Glutamatergic neuron (in vitro differentiated cells): ENCODE measurements at regions not wholly inside any gene's neighbourhood (a gene's known extent, or its start where the extent isn't known, plus 50 kb on each side); places are given as distances from the start of the nearest gene placed in this dataset.

Source experiments
- DNase-seq: peaks from one replicate; pipeline ENCODE4 v3.0.0; 2022
- H3K27ac Mint-ChIP-seq: one replicate; pipeline ENCODE4 v1.8.0; 2020; ENCODE audit warnings: mild to moderate bottlenecking, mixed read lengths, inconsistent platforms; ENCODE audit not compliant: unreplicated experiment
- H3K27me3 Mint-ChIP-seq: one replicate; pipeline ENCODE4 v1.8.0; 2020; ENCODE audit warnings: mild to moderate bottlenecking, moderate library complexity, mixed read lengths, inconsistent platforms; ENCODE audit not compliant: unreplicated experiment
- H3K36me3 Mint-ChIP-seq: one replicate; pipeline ENCODE4 v1.8.0; 2020; ENCODE audit warnings: mild to moderate bottlenecking, mixed read lengths, inconsistent platforms; ENCODE audit not compliant: unreplicated experiment
- H3K4me1 Mint-ChIP-seq: one replicate; pipeline ENCODE4 v1.8.0; 2020; ENCODE audit warnings: mild to moderate bottlenecking, low read depth, mixed read lengths, inconsistent platforms; ENCODE audit not compliant: unreplicated experiment
- H3K4me3 Mint-ChIP-seq: one replicate; pipeline ENCODE4 v1.8.0; 2020; ENCODE audit warnings: mild to moderate bottlenecking, mixed read lengths, inconsistent platforms; ENCODE audit not compliant: unreplicated experiment
- H3K9me3 Mint-ChIP-seq: one replicate; pipeline ENCODE4 v1.8.0; 2020; ENCODE audit warnings: mild to moderate bottlenecking, moderate library complexity, mixed read lengths, inconsistent platforms; ENCODE audit not compliant: unreplicated experiment
- CTCF ChIP-seq: fragments of 200-600 bp; sonication (generic); IDR thresholded peaks from one replicate; pipeline ENCODE4 v1.5.0; 2021; ENCODE audit not compliant: partially characterized antibody, unreplicated experiment

GRCh38 chr10:85446827-85447226, 919.8 kb downstream of the GRID1 start:
- no peak for DNase-seq

GRCh38 chr10:85447690-85448089, 918.9 kb downstream of the GRID1 start:
- no peak for TF ChIP-seq CTCF
- DNase-seq: no peak
- Mint-ChIP-seq H3K27ac (no peak overlapping the region), H3K27me3 (peaks cover 14% of the 10 kb centered on the region), H3K4me1 (peaks cover 1% of the 10 kb centered on the region), H3K4me3 (no peak overlapping the region), H3K9me3 (no peaks in the 10 kb centered on the region), H3K36me3 (peaks cover 4% of the 10 kb centered on the region)

More at GRCh38 chr10:85446827-85447226, 919.8 kb downstream of the GRID1 start:
- H3K4me1 Mint-ChIP-seq: no peaks in the 10 kb centered on the region
- H3K4me3 Mint-ChIP-seq: no peak overlapping the region
- H3K36me3 Mint-ChIP-seq: peaks cover 4% of the 10 kb centered on the region
- H3K27me3 Mint-ChIP-seq: peaks cover 14% of the 10 kb centered on the region
- no peak overlapping the region for H3K27ac Mint-ChIP-seq
- TF ChIP-seq CTCF: no peak
- no peaks in the 10 kb centered on the region for H3K9me3 Mint-ChIP-seq

- Mint-ChIP-seq H3K36me3 (peaks cover 4% of the 10 kb centered on the region), H3K27ac (no peak overlapping the region), H3K9me3 (no peaks in the 10 kb centered on the region), H3K27me3 (peaks cover 11% of the 10 kb centered on the region), H3K4me3 (no peak overlapping the region), H3K4me1 (peaks cover 4% of the 10 kb centered on the region)
- no peak for TF ChIP-seq CTCF
- no peak for DNase-seq
Observed at GRCh38 chr10:85448716-85449115, 917.9 kb downstream of the GRID1 start.

- no peaks in the 10 kb centered on the region for H3K9me3 Mint-ChIP-seq
- DNase-seq: no peak
- TF ChIP-seq CTCF: no peak
- H3K27ac Mint-ChIP-seq: no peak overlapping the region
- no peak overlapping the region for H3K4me3 Mint-ChIP-seq
- peaks cover 17% of the 10 kb centered on the region for H3K4me1 Mint-ChIP-seq
- H3K36me3 Mint-ChIP-seq: peaks cover 4% of the 10 kb centered on the region
- H3K27me3 Mint-ChIP-seq: peaks cover 1% of the 10 kb centered on the region
Observed at GRCh38 chr10:85454386-85454785, 912.2 kb downstream of the GRID1 start.

- TF ChIP-seq CTCF: no peak
- Mint-ChIP-seq H3K4me3 (no peak overlapping the region), H3K27me3 (no peaks in the 10 kb centered on the region), H3K4me1 (peaks cover 17% of the 10 kb centered on the region), H3K27ac (no peak overlapping the region), H3K36me3 (no peaks in the 10 kb centered on the region), H3K9me3 (no peaks in the 10 kb centered on the region)
- no peak for DNase-seq
Observed at GRCh38 chr10:85457191-85457590, 909.4 kb downstream of the GRID1 start.
